ENCODE measurements at regions not wholly inside any gene's neighbourhood (a gene's known extent, or its start where the extent isn't known, plus 50 kb on each side); places are given as distances from the start of the nearest gene placed in this dataset.
A peak's percentile ranks its signal among the peaks of the same experiment; 100 is the strongest.

GRCh38 chr2:20507711-20508110 lies 60.8 kb downstream of the RHOB start:
- intact Hi-C loops (cut with DNase I; ENCODE audit: low total_unique reads), result no loop called here
- no peak for TF ChIP-seq POLR2A (IDR thresholded peaks at IDR 0.05)

GRCh38 chr2:20509301-20509769 lies 62.5 kb downstream of the RHOB start:
- DNase-seq (ENCODE audit: low spot score in 2 of 2), result no peak
- no peak overlapping the region for H3K4me3 ChIP-seq (ENCODE audit: low read depth, poor library complexity, severe bottlenecking)
- no peak for TF ChIP-seq CTCF (IDR thresholded peaks at IDR 0.05)
- no peak for TF ChIP-seq POLR2A (IDR thresholded peaks at IDR 0.05)
- 59 to 76% methylated on average over 6 of the region's 6 CpGs for WGBS, 2 donors
- intact Hi-C loops (cut with DNase I; ENCODE audit: low total_unique reads), result no loop called here

More at GRCh38 chr2:20507711-20508110, 60.8 kb downstream of the RHOB start:
- H3K4me3 ChIP-seq (ENCODE audit: low read depth, poor library complexity, severe bottlenecking), result no peak overlapping the region
- no peak for DNase-seq (ENCODE audit: low spot score in 2 of 2)

GRCh38 chr2:20509770-20510490 lies 63.1 kb downstream of the RHOB start:
- WGBS, 2 donors, result 29 to 54% methylated on average over 15 of the region's 15 CpGs
- DNase-seq (ENCODE audit: low spot score in 2 of 2), result peak in 1 of 2 donors; percentile 50
- no peak overlapping the region for H3K4me3 ChIP-seq (ENCODE audit: low read depth, poor library complexity, severe bottlenecking)

GRCh38 chr2:20511130-20511529 lies 64.3 kb downstream of the RHOB start:
- H3K4me3 ChIP-seq (ENCODE audit: low read depth, poor library complexity, severe bottlenecking), result no peak overlapping the region
- WGBS, 2 donors, result 86 to 87% methylated on average over 5 of the region's 5 CpGs
- TF ChIP-seq POLR2A (IDR thresholded peaks at IDR 0.05) (no peak), CTCF (IDR thresholded peaks at IDR 0.05) (no peak)
- no peak for DNase-seq (ENCODE audit: low spot score in 2 of 2)
- intact Hi-C loops (cut with DNase I; ENCODE audit: low total_unique reads), result no loop called here

More at GRCh38 chr2:20509770-20510490, 63.1 kb downstream of the RHOB start:
- intact Hi-C loops (cut with DNase I; ENCODE audit: low total_unique reads), result no loop called here
- TF ChIP-seq POLR2A (IDR thresholded peaks at IDR 0.05) (no peak), CTCF (IDR thresholded peaks at IDR 0.05) (no peak)

GRCh38 chr2:20512061-20512605 lies 65.3 kb downstream of the RHOB start:
- intact Hi-C loops (cut with DNase I; ENCODE audit: low total_unique reads), result no loop called here
- no peak overlapping the region for H3K4me3 ChIP-seq (ENCODE audit: low read depth, poor library complexity, severe bottlenecking)
- DNase-seq (ENCODE audit: low spot score in 2 of 2), result no peak
- TF ChIP-seq CTCF (IDR thresholded peaks at IDR 0.05) (no peak), POLR2A (IDR thresholded peaks at IDR 0.05) (no peak)
- WGBS, 2 donors, result 90 to 98% methylated on average over 10 to 11 of the region's 11 CpGs

- DNase-seq (ENCODE audit: low spot score in 2 of 2), result no peak
- intact Hi-C loops (cut with DNase I; ENCODE audit: low total_unique reads), result no loop called here
- TF ChIP-seq CTCF (IDR thresholded peaks at IDR 0.05), result no peak
- TF ChIP-seq POLR2A (IDR thresholded peaks at IDR 0.05), result no peak
- 89 to 95% methylated on average over 7 of the region's 7 CpGs for WGBS, 2 donors
- H3K4me3 ChIP-seq (ENCODE audit: low read depth, poor library complexity, severe bottlenecking), result no peak overlapping the region
These were observed 67.1 kb downstream of the RHOB start for GRCh38 chr2:20513946-20514345.
